ENCODE measurements at regions not wholly inside any gene's neighbourhood (a gene's known extent, or its start where the extent isn't known, plus 50 kb on each side); places are given as distances from the start of the nearest gene placed in this dataset.

GRCh38 chr14:71441126-71441525 is 491.1 kb upstream of the RGS6 start:
- TF ChIP-seq, protein P1, sequence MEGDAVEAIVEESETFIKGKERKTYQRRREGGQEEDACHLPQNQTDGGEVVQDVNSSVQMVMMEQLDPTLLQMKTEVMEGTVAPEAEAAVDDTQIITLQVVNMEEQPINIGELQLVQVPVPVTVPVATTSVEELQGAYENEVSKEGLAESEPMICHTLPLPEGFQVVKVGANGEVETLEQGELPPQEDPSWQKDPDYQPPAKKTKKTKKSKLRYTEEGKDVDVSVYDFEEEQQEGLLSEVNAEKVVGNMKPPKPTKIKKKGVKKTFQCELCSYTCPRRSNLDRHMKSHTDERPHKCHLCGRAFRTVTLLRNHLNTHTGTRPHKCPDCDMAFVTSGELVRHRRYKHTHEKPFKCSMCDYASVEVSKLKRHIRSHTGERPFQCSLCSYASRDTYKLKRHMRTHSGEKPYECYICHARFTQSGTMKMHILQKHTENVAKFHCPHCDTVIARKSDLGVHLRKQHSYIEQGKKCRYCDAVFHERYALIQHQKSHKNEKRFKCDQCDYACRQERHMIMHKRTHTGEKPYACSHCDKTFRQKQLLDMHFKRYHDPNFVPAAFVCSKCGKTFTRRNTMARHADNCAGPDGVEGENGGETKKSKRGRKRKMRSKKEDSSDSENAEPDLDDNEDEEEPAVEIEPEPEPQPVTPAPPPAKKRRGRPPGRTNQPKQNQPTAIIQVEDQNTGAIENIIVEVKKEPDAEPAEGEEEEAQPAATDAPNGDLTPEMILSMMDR (IDR thresholded peaks at IDR 0.05; ENCODE audit: borderline replicate concordance, extremely low read depth, low read length, poor library complexity, severe bottlenecking): no peak
- TF ChIP-seq EZH2 (IDR thresholded peaks at IDR 0.05; ENCODE audit: borderline replicate concordance, low read depth, low read length, severe bottlenecking): no peak

All from DND-41 (cell line).